ENCODE measurements at regions not wholly inside any gene's neighbourhood (a gene's known extent, or its start where the extent isn't known, plus 50 kb on each side); places are given as distances from the start of the nearest gene placed in this dataset.

DNA sequence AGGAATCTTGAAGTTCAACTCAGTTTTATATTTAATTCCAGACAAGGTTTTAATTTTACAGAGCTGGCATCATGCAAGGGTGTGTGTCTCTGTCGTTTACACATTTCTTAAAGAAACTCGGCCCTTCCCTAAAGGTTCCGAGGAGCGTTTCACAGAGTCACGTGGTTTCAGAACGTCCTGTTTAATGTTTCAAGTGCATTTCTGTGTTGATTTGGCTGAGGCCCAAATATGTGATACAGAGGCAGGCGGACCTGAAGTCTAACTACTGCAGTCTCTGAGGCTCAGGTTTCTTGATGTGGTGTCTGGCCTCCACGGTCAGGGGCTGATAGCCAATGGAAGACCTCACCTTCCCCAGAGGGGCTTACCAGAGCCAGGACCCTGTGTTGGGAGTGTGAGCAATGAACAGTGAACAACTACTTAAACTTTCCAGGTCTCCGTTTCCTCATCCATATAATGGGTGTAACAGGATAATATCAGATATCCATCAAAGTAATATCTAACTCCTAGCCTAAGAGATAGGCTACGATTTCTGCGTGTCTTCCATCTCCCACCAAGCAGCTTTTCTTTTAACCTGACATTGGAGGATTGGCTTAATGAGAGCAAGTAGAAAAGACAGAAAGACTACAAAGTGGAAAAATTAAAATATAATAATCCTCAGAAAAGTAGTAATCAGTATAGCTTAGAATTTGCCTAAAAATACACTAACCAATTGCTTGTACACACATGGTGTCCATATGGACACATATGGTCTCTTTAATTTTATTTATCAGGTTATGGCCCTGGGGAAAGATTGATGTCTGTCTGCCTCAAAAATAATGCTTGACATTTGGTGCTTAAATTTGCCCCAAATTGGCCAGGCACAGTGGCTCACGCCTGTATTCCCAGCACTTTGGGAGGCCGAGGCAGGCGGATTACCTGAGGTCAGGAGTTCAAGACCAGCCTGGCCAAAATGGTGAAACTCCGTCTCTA lies 50.0 kb upstream of the TRIM2 start:
- Histone ChIP-seq H3K4me1 (replicated peaks) (no peaks in the 10 kb centered on the region), H3K4me3 (peak overlapping the region; percentile 29 to 43), H3K27ac (peak overlapping the region in 1 of 2 donors; percentile 39), H3K9me3 (no peaks in the 10 kb centered on the region), H3K36me3 (no peaks in the 10 kb centered on the region), H3K27me3 (replicated peaks; ENCODE audit: insufficient read depth) (no peaks in the 10 kb centered on the region)
- intact Hi-C loops (cut with DNase I), result no loop called here
- DNase-seq (ENCODE audit: low spot score), result peak; percentile 12
- TF ChIP-seq, protein P1, sequence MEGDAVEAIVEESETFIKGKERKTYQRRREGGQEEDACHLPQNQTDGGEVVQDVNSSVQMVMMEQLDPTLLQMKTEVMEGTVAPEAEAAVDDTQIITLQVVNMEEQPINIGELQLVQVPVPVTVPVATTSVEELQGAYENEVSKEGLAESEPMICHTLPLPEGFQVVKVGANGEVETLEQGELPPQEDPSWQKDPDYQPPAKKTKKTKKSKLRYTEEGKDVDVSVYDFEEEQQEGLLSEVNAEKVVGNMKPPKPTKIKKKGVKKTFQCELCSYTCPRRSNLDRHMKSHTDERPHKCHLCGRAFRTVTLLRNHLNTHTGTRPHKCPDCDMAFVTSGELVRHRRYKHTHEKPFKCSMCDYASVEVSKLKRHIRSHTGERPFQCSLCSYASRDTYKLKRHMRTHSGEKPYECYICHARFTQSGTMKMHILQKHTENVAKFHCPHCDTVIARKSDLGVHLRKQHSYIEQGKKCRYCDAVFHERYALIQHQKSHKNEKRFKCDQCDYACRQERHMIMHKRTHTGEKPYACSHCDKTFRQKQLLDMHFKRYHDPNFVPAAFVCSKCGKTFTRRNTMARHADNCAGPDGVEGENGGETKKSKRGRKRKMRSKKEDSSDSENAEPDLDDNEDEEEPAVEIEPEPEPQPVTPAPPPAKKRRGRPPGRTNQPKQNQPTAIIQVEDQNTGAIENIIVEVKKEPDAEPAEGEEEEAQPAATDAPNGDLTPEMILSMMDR (IDR thresholded peaks at IDR 0.05), result no peak
- TF ChIP-seq POLR2A (IDR thresholded peaks at IDR 0.05) (no peak), POLR2AphosphoS5 (IDR thresholded peaks at IDR 0.05) (no peak)
- 45% methylated on average over 15 of the region's 15 CpGs for WGBS
